NCI-H2107 treated with DMSO at 0.1 percent for 48 hours (cell line): ENCODE measurements at regions not wholly inside any gene's neighbourhood (a gene's known extent, or its start where the extent isn't known, plus 50 kb on each side); places are given as distances from the start of the nearest gene placed in this dataset.

ENCODE experiments used
- DNase-seq: peaks from one replicate; lab custom pipeline; 2025; ENCODE audit not compliant: unreplicated experiment; lab: John Stamatoyannopoulos, UW

GRCh38 chr11:15378941-15379340 is 264.2 kb downstream of the INSC start:
- DNase-seq: no peak

GRCh38 chr11:15379483-15379882 is 264.8 kb downstream of the INSC start:
- DNase-seq: no peak

- DNase-seq: no peak
Observed at GRCh38 chr11:15390857-15391256, 276.1 kb downstream of the INSC start.

GRCh38 chr11:15396778-15397177 is 282.1 kb downstream of the INSC start:
- DNase-seq: no peak

GRCh38 chr11:15406851-15407351 is 292.2 kb downstream of the INSC start:
- DNase-seq: no peak

- DNase-seq: peak; percentile 86
Observed at GRCh38 chr11:15412054-15412453, 297.3 kb downstream of the INSC start.

- peak; percentile 87 for DNase-seq
Observed at GRCh38 chr11:15418921-15419320, 304.2 kb downstream of the INSC start.

GRCh38 chr11:15419696-15420095 is 305.0 kb downstream of the INSC start:
- no peak for DNase-seq

GRCh38 chr11:15430381-15430780 is 315.7 kb downstream of the INSC start:
- no peak for DNase-seq

GRCh38 chr11:15434529-15434928 is 319.8 kb downstream of the INSC start:
- no peak for DNase-seq

GRCh38 chr11:15446315-15446714 is 331.6 kb downstream of the INSC start:
- no peak for DNase-seq

GRCh38 chr11:15446929-15447328 is 332.2 kb downstream of the INSC start:
- no peak for DNase-seq

GRCh38 chr11:15451713-15452112 is 337.0 kb downstream of the INSC start:
- no peak for DNase-seq

GRCh38 chr11:15453211-15453765 is 338.6 kb downstream of the INSC start:
- no peak for DNase-seq

- no peak for DNase-seq
Observed at GRCh38 chr11:15468466-15468865, 353.7 kb downstream of the INSC start.

- DNase-seq: peak; percentile 85
Observed at GRCh38 chr11:15471048-15471894, 356.5 kb downstream of the INSC start.

GRCh38 chr11:15471895-15472799 is 357.4 kb downstream of the INSC start:
- DNase-seq: peak; percentile 51

- DNase-seq: peak; percentile 89
Observed at GRCh38 chr11:15473954-15474837, 359.5 kb downstream of the INSC start.

- DNase-seq: no peak
Observed at GRCh38 chr11:15476371-15476917, 361.7 kb downstream of the INSC start.

- DNase-seq: no peak
Observed at GRCh38 chr11:15481871-15482270, 367.1 kb downstream of the INSC start.
